HCT116 (cell line): ENCODE measurements at regions not wholly inside any gene's neighbourhood (a gene's known extent, or its start where the extent isn't known, plus 50 kb on each side); places are given as distances from the start of the nearest gene placed in this dataset.

Experiments
- ATAC-seq: fragments of 200-7000 bp; cut with Tn5 transposase; 2 replicates; pipeline ENCODE4 v1.9.1; 2020; ENCODE audit warnings: mild to moderate bottlenecking, moderate library complexity
- BruUV-seq: library from RNA; stranded (reverse); fragments of 400-500 nt; replicated peaks from 2 replicates; lab custom pipeline; 2021; lab: Mats Ljungman, UMichigan
- CTCF ChIA-PET: fragments of 300-600 bp; sonication (Branson Sonifier 250); formaldehyde crosslinking; loops from one replicate; lab custom pipeline; 2021; ENCODE audit warnings: antibody characterized with exemption; lab: Charles Lee
- POLR2A ChIA-PET: fragments of 300-600, 350-600 bp; sonication (Branson Sonifier 250); formaldehyde crosslinking; loops from one replicate; lab custom pipeline; 2021; ENCODE audit warnings: antibody characterized with exemption; lab: Charles Lee
- RAD21 ChIA-PET, 2 experiments: fragments of 300-600 bp; sonication (Branson Sonifier 250); formaldehyde crosslinking; loops; one replicate each; lab custom pipeline; 2023; ENCODE audit warnings: low total read pairs in 2 of 2; ENCODE audit not compliant: uncharacterized antibody in 2 of 2, unreplicated experiment in 2 of 2, low non-redundant PET in 1 of 2; lab: Charles Lee
- DNase-seq: peaks from one replicate; pipeline ENCODE4 v3.0.0-alpha.2; 2010; ENCODE audit warnings: low read depth, low spot score
- H2AFZ ChIP-seq: fragments of 200-600 bp; shearing (Covaris generic), sonication (generic); 2 replicates; pipeline ENCODE4 v1.6.1; 2017; ENCODE audit warnings: low read depth, mixed run types, mixed read lengths, antibody characterized with exemption, low read length; ENCODE audit not compliant: poor library complexity, severe bottlenecking
- H3K27ac ChIP-seq: 2 replicates; pipeline ENCODE4 v1.5.1; 2012; ENCODE audit warnings: low read depth, low read length
- H3K27me3 ChIP-seq: fragments of 200-600 bp; sonication (generic); 2 replicates; pipeline ENCODE4 v1.6.1; 2016; ENCODE audit warnings: mixed run types, low read length, mixed read lengths; ENCODE audit not compliant: insufficient read depth
- H3K36me3 ChIP-seq, 2 experiments: fragments of 200-500 bp in 1 of 2; fragments of 200-600 bp in 1 of 2; sonication (Bioruptor generic) in 1 of 2; sonication (generic) in 1 of 2; 2 replicates each; pipeline versions ENCODE4 v1.5.1 to v1.6.1; 2014 to 2016; ENCODE audit warnings: low read length in 2 of 2, inconsistent platforms in 1 of 2, mixed read lengths in 1 of 2, mixed run types in 1 of 2; ENCODE audit not compliant: insufficient read depth in 2 of 2, control insufficient read depth in 1 of 2
- H3K4me1 ChIP-seq, 2 experiments: fragments of 200-600 bp in 1 of 2; sonication (generic) in 1 of 2; 2 replicates each; pipeline versions ENCODE4 v1.5.1 to v1.6.1; 2012 to 2017; ENCODE audit warnings: low read length in 2 of 2, inconsistent platforms in 1 of 2, mild to moderate bottlenecking in 1 of 2, mixed read lengths in 1 of 2, mixed run types in 1 of 2, moderate library complexity in 1 of 2; ENCODE audit not compliant: insufficient read depth in 2 of 2, control insufficient read depth in 1 of 2
- H3K4me2 ChIP-seq: fragments of 200-600 bp; sonication (generic); 2 replicates; pipeline ENCODE4 v1.6.1; 2017; ENCODE audit warnings: mixed run types, low read length, mixed read lengths
- H3K4me3 ChIP-seq, 2 experiments: fragments of 200-600 bp in 1 of 2; sonication (generic) in 1 of 2; replicated peaks in 1 of 2; 2 replicates each; pipeline ENCODE4 v1.5.1; 2011 to 2016; ENCODE audit warnings: low read length in 2 of 2, control low read depth in 1 of 2, low read depth in 1 of 2, mild to moderate bottlenecking in 1 of 2, mixed read lengths in 1 of 2, mixed run types in 1 of 2
- H3K79me2 ChIP-seq: fragments of 200-600 bp; sonication (generic); 2 replicates; pipeline ENCODE4 v1.6.1; 2017; ENCODE audit warnings: mild to moderate bottlenecking, mixed run types, low read length, moderate library complexity, mixed read lengths; ENCODE audit not compliant: insufficient read depth
- H3K9ac ChIP-seq: fragments of 200-600 bp; sonication (generic); 2 replicates; pipeline ENCODE4 v1.6.1; 2016; ENCODE audit warnings: low read length, mixed read lengths
- H3K9me2 ChIP-seq: fragments of 200-600 bp; sonication (generic), shearing (Covaris generic); 2 replicates; pipeline ENCODE4 v1.6.1; 2017; ENCODE audit warnings: mixed run types, mild to moderate bottlenecking, moderate library complexity; ENCODE audit not compliant: insufficient read depth
- H3K9me3 ChIP-seq, 2 experiments: fragments of 200-500 bp in 1 of 2; fragments of 200-600 bp in 1 of 2; sonication (Bioruptor generic) in 1 of 2; sonication (generic) in 1 of 2; 2 replicates each; pipeline ENCODE4 v1.6.1; 2014 to 2017; ENCODE audit warnings: low read length in 2 of 2, mixed read lengths in 2 of 2, inconsistent platforms in 1 of 2, low read depth in 1 of 2, mild to moderate bottlenecking in 1 of 2, mixed run types in 1 of 2, moderate library complexity in 1 of 2; ENCODE audit not compliant: control insufficient read depth in 1 of 2, insufficient read depth in 1 of 2
- H4K20me1 ChIP-seq: fragments of 200-600 bp; sonication (generic), shearing (Covaris generic); 2 replicates; pipeline ENCODE4 v1.6.1; 2017; ENCODE audit warnings: mixed run types, mild to moderate bottlenecking, moderate library complexity; ENCODE audit not compliant: insufficient read depth
- CBX3 ChIP-seq: IDR thresholded peaks from 2 replicates; pipeline ENCODE4 v1.6.1; 2012; ENCODE audit warnings: low read depth
- EGR1 ChIP-seq: IDR thresholded peaks from 2 replicates; pipeline ENCODE4 v1.6.1; 2012; ENCODE audit warnings: low read depth
- intact Hi-C: fragments of 100-400 bp; cut with micrococcal nuclease; formaldehyde crosslinking; loops from 2 replicates; pipeline ENCODE4 v1.10.0; 2022
- TF ChIP-seq, protein P1 (sequence below): IDR thresholded peaks from 2 replicates; pipeline ENCODE4 v1.6.1; 2012; ENCODE audit warnings: low read depth

DNA sequence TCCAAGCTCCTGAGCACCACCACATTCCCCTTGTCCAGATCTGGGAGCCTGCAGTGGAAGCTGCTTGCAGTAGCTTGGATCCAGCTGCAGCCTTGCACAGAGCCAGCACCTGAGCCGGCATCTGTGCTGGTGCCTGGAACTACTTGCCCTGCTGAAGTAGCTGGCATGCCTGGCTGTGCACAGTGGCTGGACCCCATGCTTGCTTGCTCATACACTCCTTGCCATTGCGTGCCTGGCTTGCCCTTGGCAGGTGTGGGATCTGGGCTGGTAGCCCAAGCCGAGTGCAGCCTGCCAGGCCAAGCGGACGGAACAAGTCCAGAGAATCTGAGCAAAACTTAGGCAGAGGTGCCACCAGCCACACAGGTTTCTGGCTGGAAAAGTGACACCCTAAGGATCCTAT lies 759.9 kb downstream of the IPMK start:
- CTCF ChIA-PET = no interaction called here
- ATAC-seq = no peak
- POLR2A ChIA-PET = no interaction called here

DNA sequence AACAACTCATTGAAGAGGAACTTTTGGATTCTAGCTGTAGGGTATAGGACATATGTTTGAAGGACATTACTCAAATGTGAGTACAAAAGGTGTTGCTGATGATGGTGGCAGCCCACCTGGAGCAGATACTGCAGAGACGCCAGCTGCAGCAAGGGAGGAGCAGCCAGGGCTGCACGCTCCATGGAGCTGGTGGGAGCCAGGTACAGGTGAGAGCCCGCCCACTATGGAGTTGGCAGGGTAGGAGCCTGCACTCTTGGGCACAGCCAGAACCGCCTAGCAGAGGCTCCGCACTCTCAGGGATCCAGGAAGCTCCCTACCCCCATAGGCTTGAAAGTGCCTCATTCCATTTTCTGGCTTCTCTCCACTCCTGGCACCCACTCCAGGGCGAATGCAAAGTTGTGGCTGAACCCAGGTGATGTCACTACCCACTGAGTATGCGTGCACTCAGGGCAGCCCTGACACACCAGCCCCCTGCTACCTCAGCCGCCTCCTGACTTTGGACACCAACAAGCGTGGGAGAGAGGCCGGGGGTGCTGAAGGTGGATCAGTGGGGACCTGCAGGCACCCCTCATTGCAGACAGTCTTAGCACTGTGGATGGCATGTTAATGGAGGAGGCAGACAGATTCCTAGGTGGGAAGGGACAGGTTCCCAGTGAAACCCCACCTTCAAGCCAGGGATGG lies 761.1 kb downstream of the IPMK start:
- Histone ChIP-seq H3K36me3 (no peaks in the 10 kb centered on the region), H3K27ac (no peak overlapping the region)

More for the DNA sequence above, 759.9 kb downstream of the IPMK start:
- no peak for DNase-seq
- Histone ChIP-seq H3K9me3 (peaks cover 0 to 5% of the 10 kb centered on the region in 2 experiments; a peak in 2 of 4 replicates), H3K36me3 (no peaks in the 10 kb centered on the region), H2AFZ (no peak overlapping the region), H3K4me1 (no peaks in the 10 kb centered on the region), H3K27me3 (no peaks in the 10 kb centered on the region), H3K79me2 (no peaks in the 10 kb centered on the region), H3K9ac (no peak overlapping the region), H3K9me2 (no peaks in the 10 kb centered on the region), H3K4me3 (no peak overlapping the region), H3K4me2 (no peak overlapping the region), H3K27ac (no peak overlapping the region), H4K20me1 (no peaks in the 10 kb centered on the region)
- RAD21 ChIA-PET = no interaction called here
- no TSS peak for BruUV-seq
- no peak for TF ChIP-seq EGR1
- intact Hi-C loops = no loop called here

More for the DNA sequence above, 761.1 kb downstream of the IPMK start:
- no peaks in the 10 kb centered on the region for H3K4me1 ChIP-seq
- H3K79me2 ChIP-seq = no peaks in the 10 kb centered on the region
- ATAC-seq (no peak), DNase-seq (no peak)
- intact Hi-C loops = no loop called here
- ChIA-PET RAD21 (no interaction called here), CTCF (no interaction called here), POLR2A (no interaction called here)
- H3K4me3 ChIP-seq = no peak overlapping the region
- H3K27me3 ChIP-seq = no peaks in the 10 kb centered on the region
- no peaks in the 10 kb centered on the region for H3K9me2 ChIP-seq
- H4K20me1 ChIP-seq = no peaks in the 10 kb centered on the region
- H2AFZ ChIP-seq = no peak overlapping the region
- H3K4me2 ChIP-seq = no peak overlapping the region
- no peaks in the 10 kb centered on the region; a peak in 2 of 4 replicates for H3K9me3 ChIP-seq
- BruUV-seq = no TSS peak
- TF ChIP-seq CBX3 = no peak
- TF ChIP-seq, protein P1, sequence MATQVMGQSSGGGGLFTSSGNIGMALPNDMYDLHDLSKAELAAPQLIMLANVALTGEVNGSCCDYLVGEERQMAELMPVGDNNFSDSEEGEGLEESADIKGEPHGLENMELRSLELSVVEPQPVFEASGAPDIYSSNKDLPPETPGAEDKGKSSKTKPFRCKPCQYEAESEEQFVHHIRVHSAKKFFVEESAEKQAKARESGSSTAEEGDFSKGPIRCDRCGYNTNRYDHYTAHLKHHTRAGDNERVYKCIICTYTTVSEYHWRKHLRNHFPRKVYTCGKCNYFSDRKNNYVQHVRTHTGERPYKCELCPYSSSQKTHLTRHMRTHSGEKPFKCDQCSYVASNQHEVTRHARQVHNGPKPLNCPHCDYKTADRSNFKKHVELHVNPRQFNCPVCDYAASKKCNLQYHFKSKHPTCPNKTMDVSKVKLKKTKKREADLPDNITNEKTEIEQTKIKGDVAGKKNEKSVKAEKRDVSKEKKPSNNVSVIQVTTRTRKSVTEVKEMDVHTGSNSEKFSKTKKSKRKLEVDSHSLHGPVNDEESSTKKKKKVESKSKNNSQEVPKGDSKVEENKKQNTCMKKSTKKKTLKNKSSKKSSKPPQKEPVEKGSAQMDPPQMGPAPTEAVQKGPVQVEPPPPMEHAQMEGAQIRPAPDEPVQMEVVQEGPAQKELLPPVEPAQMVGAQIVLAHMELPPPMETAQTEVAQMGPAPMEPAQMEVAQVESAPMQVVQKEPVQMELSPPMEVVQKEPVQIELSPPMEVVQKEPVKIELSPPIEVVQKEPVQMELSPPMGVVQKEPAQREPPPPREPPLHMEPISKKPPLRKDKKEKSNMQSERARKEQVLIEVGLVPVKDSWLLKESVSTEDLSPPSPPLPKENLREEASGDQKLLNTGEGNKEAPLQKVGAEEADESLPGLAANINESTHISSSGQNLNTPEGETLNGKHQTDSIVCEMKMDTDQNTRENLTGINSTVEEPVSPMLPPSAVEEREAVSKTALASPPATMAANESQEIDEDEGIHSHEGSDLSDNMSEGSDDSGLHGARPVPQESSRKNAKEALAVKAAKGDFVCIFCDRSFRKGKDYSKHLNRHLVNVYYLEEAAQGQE = no peak
- H3K9ac ChIP-seq = no peak overlapping the region
